GM12872 (cell line): ENCODE measurements at regions not wholly inside any gene's neighbourhood (a gene's known extent, or its start where the extent isn't known, plus 50 kb on each side); places are given as distances from the start of the nearest gene placed in this dataset.

Experiments used
- TF ChIP-seq, protein P1 (sequence below): IDR thresholded peaks from 3 replicates; pipeline ENCODE4 v1.5.1; 2011; ENCODE audit warnings: low read depth, mild to moderate bottlenecking, low read length, moderate library complexity; ENCODE audit not compliant: insufficient read depth

DNA sequence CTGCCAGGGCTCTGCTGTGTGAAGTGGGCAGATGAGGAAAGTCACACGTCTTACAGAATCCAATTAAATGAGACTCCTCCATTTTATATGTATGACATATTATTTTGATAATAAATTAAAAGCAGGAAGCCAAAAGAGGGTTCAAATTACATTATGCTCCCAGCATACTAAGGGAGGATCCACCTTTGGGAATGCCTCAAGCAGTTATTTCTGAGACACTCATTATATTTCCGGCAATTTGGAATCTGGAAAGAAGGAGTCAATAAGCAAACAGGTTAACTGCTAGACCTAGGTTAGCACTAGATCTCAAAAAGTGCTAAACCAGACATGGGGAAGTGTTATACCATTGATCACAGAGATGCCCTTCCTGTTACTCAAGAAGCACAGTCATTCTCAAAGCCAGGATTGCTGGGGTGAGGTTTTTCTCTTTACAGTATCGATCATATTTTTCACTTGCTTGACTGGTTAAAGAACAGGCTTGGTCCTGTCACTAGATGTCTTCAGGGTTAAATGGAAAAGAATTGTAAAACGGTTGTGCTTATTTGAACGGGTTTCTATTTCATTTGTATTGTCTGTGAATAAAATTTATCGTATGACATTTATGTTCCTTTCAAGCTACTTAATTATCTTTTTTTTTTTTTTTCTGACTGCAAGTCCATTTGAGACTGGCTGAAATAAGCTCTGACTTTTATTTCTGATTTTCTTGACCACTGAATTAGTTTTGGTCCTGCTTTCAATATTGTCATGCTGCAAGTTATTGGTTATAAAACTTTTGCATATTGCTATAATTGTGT is 523.2 kb downstream of the KLF12 start:
- TF ChIP-seq, protein P1, sequence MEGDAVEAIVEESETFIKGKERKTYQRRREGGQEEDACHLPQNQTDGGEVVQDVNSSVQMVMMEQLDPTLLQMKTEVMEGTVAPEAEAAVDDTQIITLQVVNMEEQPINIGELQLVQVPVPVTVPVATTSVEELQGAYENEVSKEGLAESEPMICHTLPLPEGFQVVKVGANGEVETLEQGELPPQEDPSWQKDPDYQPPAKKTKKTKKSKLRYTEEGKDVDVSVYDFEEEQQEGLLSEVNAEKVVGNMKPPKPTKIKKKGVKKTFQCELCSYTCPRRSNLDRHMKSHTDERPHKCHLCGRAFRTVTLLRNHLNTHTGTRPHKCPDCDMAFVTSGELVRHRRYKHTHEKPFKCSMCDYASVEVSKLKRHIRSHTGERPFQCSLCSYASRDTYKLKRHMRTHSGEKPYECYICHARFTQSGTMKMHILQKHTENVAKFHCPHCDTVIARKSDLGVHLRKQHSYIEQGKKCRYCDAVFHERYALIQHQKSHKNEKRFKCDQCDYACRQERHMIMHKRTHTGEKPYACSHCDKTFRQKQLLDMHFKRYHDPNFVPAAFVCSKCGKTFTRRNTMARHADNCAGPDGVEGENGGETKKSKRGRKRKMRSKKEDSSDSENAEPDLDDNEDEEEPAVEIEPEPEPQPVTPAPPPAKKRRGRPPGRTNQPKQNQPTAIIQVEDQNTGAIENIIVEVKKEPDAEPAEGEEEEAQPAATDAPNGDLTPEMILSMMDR = no peak

- TF ChIP-seq, protein P1 = no peak
These were observed 525.3 kb downstream of the KLF12 start for GRCh38 chr13:73608711-73609485.

GRCh38 chr13:73608157-73608516 is 526.1 kb downstream of the KLF12 start:
- TF ChIP-seq, protein P1 = no peak

- TF ChIP-seq, protein P1 = no peak
These were observed 526.6 kb downstream of the KLF12 start for GRCh38 chr13:73607489-73608156.

GRCh38 chr13:73603646-73604045 is 530.6 kb downstream of the KLF12 start:
- TF ChIP-seq, protein P1 = no peak

- TF ChIP-seq, protein P1 = no peak
These were observed 531.9 kb downstream of the KLF12 start for GRCh38 chr13:73602295-73602694.

DNA sequence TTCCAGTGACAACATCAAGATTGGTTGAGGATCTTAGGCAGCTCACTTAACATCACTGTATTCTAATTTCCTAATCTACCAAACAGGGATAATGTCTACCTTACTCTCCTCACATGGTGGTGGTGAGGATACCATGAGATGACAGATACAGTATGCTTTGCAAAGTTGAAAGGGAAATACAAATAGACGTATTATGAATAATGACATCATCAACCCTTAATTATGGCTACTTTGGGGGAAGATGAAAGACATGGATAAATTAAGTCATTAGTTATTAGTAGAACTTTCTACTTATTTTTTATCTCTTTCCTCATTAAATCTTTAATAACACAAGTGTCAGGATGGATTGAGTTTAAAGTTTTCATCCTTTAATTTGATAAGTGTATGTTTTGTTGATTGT is 532.5 kb downstream of the KLF12 start:
- TF ChIP-seq, protein P1 = no peak
